Adrenal gland (tissue), 9 donors: ENCODE measurements at regions not wholly inside any gene's neighbourhood (a gene's known extent, or its start where the extent isn't known, plus 50 kb on each side); places are given as distances from the start of the nearest gene placed in this dataset.

Experiments used
- DNase-seq, 7 donors: peaks; one replicate each; pipeline ENCODE4 v3.0.0-alpha.2; 2019 to 2020
- H3K27ac ChIP-seq, 5 donors: fragments of 200-600 bp; sonication (generic) in 4 of 5; 1 replicate in 3 of 5; 2 replicates in 2 of 5; pipeline versions ENCODE4 v1.5.1 to v1.8.0; 2016 to 2020; ENCODE audit warnings: mild to moderate bottlenecking in 1 of 5
- H3K27me3 ChIP-seq: fragments of 200-600 bp; 2 replicates; pipeline ENCODE4 v1.8.0; 2021
- H3K36me3 ChIP-seq, 2 donors: fragments of 200-600 bp; replicated peaks in 1 of 2; 1 replicate in 1 of 2; 2 replicates in 1 of 2; pipeline versions ENCODE4 v1.5.1 to v1.8.0; 2018 to 2022
- H3K4me1 ChIP-seq, 2 donors: fragments of 200-600 bp; replicated peaks in 1 of 2; 1 replicate in 1 of 2; 2 replicates in 1 of 2; pipeline versions ENCODE4 v1.5.1 to v1.8.0; 2018 to 2021
- H3K4me3 ChIP-seq, 4 donors: fragments of 200-600 bp; sonication (generic) in 3 of 4; one replicate each; pipeline ENCODE4 v1.5.1; 2016 to 2018
- H3K9me3 ChIP-seq, 3 donors: fragments of 200-600 bp; sonication (generic) in 1 of 3; replicated peaks in 1 of 3; 1 replicate in 2 of 3; 2 replicates in 1 of 3; pipeline versions ENCODE4 v1.5.1 to v1.8.0; 2016 to 2021
- CTCF ChIP-seq, 6 experiments: fragments of 450-650 bp in 4 of 6; fragments of 200-600 bp in 2 of 6; sonication (generic) in 1 of 6; IDR thresholded peaks; 1 replicate in 5 of 6; 2 replicates in 1 of 6; pipeline versions ENCODE4 v1.5.1 to v1.8.0; 2016 to 2021; ENCODE audit warnings: antibody characterized with exemption in 6 of 6, mild to moderate bottlenecking in 2 of 6, moderate library complexity in 1 of 6
- POLR2A ChIP-seq, 2 donors: fragments of 450-650 bp; IDR thresholded peaks; one replicate each; pipeline ENCODE4 v1.6.1; 2017; ENCODE audit warnings: antibody characterized with exemption in 2 of 2, mild to moderate bottlenecking in 2 of 2, moderate library complexity in 1 of 2
- WGBS, 4 donors: extraction: QIAGEN DNeasy Blood & Tissue Kit in 2 of 4; methylation state at CpG; one replicate each; pipeline versions ENCODE4 v1.1.5 to v1.1.7; 2013 to 2017; 5-methylcytosine and 5-hydroxymethylcytosine counted together
- intact Hi-C, 2 donors: fragments of 100-400 bp; cut with DNase I; formaldehyde crosslinking; loops; one replicate each; pipeline versions ENCODE4 v1.14.1 to v1.15.0; 2022 to 2023
- donor health status: healthy with polysubstance abuse.
- donor health status: Bipolar disorder and iron deficiency.
- donor health status: DM: yes; HTN: yes; CAD: no.
- donor health status: DM: no; HTN: no; CAD: no.
- donor health status: DM: no; HTN: no; CAD: no.

DNA sequence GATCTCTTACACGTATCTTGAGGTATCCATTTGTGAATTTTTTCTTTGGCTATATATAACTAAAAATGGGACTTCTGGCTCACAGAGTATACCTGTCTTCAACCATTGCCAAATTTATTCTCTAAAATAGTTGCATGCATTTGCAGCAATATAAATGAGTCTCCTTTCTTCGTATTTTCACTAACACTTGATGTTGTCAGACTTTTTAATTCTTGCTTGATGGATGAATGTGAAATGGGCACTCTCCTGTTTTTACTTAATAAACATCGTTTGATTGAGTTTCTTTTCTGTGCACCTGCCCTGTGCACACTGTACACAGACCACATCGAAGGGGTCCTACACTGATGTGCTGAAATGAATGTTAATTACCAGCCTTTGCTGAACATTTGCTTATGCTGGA is 121.8 kb downstream of the DDX1 start:
- TF ChIP-seq CTCF (IDR thresholded peaks at IDR 0.05) (no peak), POLR2A (IDR thresholded peaks at IDR 0.05) (no peak)
- intact Hi-C loops = no loop called here
- 86 to 88% (median 87%) methylated on average over 4 of the region's 4 CpGs for WGBS, 4 donors
- Histone ChIP-seq H3K4me1 (no peaks in the 10 kb centered on the region), H3K9me3 (no peaks in the 10 kb centered on the region), H3K36me3 (no peaks in the 10 kb centered on the region), H3K4me3 (no peak overlapping the region), H3K27ac (no peak overlapping the region), H3K27me3 (no peaks in the 10 kb centered on the region)
- DNase-seq = no peak

DNA sequence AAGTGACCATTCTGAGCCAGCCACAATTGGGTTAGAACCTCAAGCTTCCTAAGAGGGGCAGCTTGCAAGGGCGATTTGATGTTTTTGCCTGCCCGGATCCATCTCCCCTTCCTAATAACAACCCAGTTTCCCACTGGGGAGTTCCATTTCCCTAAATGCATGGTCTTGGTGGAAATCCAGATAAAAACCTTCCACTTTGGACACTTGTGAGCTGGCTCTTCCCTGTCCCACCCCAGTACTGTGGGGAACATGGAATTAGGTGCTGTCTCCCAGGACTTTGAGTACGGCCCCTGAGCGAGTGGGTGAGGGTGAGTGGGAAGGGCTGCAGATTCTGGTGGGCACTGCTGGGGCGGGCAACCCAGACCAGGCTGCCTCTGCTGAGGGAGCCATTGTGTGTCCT is 122.3 kb downstream of the DDX1 start:
- TF ChIP-seq POLR2A (IDR thresholded peaks at IDR 0.05) (no peak), CTCF (IDR thresholded peaks at IDR 0.05) (no peak)
- intact Hi-C loops = no loop called here
- Histone ChIP-seq H3K27me3 (no peaks in the 10 kb centered on the region), H3K36me3 (no peaks in the 10 kb centered on the region), H3K4me1 (no peaks in the 10 kb centered on the region), H3K9me3 (no peaks in the 10 kb centered on the region), H3K4me3 (no peak overlapping the region), H3K27ac (no peak overlapping the region)
- WGBS, 4 donors = 88 to 97% (median 95%) methylated on average over 5 of the region's 5 CpGs
- no peak for DNase-seq

GRCh38 chr2:15714609-15715008 is 122.9 kb downstream of the DDX1 start:
- Histone ChIP-seq H3K9me3 (no peaks in the 10 kb centered on the region), H3K4me3 (no peak overlapping the region), H3K27ac (no peak overlapping the region), H3K36me3 (no peaks in the 10 kb centered on the region), H3K27me3 (no peaks in the 10 kb centered on the region), H3K4me1 (no peaks in the 10 kb centered on the region)
- TF ChIP-seq POLR2A (IDR thresholded peaks at IDR 0.05) = no peak
- no peak for TF ChIP-seq CTCF (IDR thresholded peaks at IDR 0.05)
- 91 to 100% (median 95%) methylated on average over 1 of the region's 1 CpG for WGBS, 4 donors
- intact Hi-C loops = no loop called here
- DNase-seq = no peak

GRCh38 chr2:15715596-15715995 is 123.9 kb downstream of the DDX1 start:
- H3K9me3 ChIP-seq = no peaks in the 10 kb centered on the region
- no peaks in the 10 kb centered on the region for H3K4me1 ChIP-seq
- intact Hi-C loops = no loop called here
- no peak overlapping the region for H3K27ac ChIP-seq
- H3K4me3 ChIP-seq = no peak overlapping the region
- DNase-seq = no peak
- TF ChIP-seq POLR2A (IDR thresholded peaks at IDR 0.05) (no peak), CTCF (IDR thresholded peaks at IDR 0.05) (no peak)
- 84 to 98% (median 92%) methylated on average over 8 of the region's 8 CpGs for WGBS, 4 donors
- no peaks in the 10 kb centered on the region for H3K36me3 ChIP-seq
- no peaks in the 10 kb centered on the region for H3K27me3 ChIP-seq
